HG03571 (cell line): ENCODE measurements at regions not wholly inside any gene's neighbourhood (a gene's known extent, or its start where the extent isn't known, plus 50 kb on each side); places are given as distances from the start of the nearest gene placed in this dataset.

Source experiments
- ATAC-seq: cut with Tn5 transposase; IDR thresholded peaks from one replicate; pipeline ENCODE4 v1.9.1; 2021; ENCODE audit not compliant: unreplicated experiment

DNA sequence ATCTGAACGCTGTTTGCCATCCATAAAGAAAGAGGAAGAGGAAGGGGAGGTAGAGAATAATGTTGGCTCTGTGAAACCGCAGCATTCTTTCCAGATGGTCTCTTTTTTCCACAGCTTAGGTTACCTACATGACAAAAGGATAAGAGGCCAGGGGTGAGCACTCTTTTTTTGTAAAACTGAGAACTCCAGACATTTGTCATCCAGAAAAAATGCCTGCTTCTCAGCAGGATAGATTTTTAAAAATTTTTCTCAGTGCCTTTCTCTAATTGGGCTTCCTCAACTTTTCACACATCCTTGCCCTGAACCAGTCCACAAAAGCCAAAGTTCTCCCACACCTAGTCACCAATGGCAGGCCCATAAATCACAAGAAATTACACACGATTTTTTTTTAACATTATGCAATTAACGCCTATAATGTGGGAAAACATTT is 158.1 kb upstream of the TENM3 start:
- no peak for ATAC-seq

DNA sequence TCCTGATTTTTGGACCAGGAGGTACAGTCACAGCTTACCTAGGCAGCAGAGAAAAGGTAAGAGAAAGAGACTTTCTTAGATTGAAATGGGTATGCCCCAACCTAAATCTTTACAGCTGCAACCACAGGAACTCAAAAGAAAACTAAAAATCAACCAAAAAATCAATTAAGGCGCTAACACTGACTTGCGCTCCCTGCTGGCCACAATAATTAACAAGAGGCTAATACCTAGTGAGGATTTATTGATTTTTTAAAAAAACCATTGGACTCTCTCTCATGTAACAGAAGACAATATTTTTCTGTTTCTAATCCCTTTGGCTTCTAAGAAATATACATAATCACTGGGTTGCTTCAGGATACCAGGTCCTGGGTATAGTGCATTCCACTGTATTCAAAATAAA is 153.9 kb upstream of the TENM3 start:
- ATAC-seq: no peak

DNA sequence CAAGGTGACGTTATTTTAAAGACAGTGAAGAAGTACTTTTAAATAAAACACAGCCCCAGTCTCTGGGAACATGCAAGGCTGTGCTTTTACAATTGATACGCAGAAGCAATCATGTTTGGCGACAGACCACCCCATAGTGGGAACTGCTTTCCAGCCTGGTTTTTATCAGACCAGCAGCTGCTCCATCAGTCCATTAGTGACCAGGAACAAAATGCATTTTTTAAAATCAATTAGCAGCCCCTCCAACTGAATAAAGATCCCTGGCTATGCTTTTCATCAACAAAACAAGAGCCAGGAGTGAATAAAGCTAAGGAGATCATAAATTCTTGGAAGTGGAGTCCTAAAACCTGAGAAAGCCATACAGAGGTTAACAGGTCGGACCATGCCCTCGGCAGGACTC is 153.0 kb upstream of the TENM3 start:
- ATAC-seq: no peak

DNA sequence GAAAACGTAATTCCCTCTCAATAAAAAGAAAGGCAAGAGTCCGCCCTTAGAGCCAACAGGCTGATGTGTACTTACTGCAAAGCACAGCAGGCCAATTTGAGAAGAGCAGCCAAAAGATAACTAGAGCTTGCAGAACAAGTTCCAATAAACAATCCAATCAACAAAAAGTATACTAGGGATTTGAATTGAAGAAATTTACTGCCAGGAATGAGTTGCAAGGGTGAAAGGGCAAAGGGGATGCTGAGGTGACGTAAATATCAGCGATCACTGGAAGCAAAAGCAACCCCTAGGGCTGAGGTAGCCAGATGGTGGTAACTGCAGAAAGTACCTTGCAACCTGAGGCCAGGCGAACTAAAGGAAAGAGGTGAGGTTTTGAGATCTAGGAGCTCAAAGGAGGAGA is 152.1 kb upstream of the TENM3 start:
- no peak for ATAC-seq

- no peak for ATAC-seq
These were observed 149.8 kb upstream of the TENM3 start for GRCh38 chr4:182093431-182093831.

DNA sequence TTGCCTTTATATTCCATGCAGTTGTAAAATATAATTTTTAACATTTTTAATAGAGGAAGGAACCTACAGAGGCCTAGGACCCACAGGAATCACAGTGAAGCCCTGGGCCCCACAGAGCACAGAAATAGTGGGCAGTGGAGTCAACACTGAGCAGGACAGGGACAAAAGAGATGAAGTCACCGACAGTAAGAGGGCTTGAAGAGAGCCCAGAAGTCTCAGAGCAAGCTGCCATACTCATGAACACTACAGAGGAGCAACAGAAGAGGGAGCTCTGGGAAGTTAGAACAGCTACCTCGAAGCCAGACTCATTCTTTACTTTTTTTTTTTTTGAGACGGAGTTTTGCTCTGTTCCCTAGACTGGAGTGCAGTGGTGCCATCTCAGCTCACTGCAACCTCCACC is 149.3 kb upstream of the TENM3 start:
- ATAC-seq: no peak

GRCh38 chr4:182101618-182102017 is 141.6 kb upstream of the TENM3 start:
- no peak for ATAC-seq

DNA sequence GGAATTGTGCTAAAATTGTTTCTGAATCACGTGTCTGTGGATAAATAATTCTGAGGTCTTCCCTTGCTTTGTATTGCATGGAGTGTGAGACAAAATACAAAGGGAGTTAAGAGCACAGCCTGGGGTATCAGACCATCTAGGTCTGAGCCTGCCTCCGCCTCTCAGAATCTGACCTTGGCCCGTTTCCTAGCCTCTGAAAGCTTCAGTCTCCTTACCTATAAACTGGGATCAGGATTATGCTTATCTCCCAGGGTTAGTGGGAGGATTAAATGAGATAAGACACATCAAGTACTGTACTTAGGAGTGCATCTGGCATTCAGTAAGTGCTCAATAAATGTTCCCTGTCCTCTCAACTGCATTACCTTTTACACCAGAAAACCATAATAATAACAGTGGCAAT is 140.6 kb upstream of the TENM3 start:
- no peak for ATAC-seq

- no peak for ATAC-seq
These were observed 139.4 kb upstream of the TENM3 start for GRCh38 chr4:182103614-182104319.

- no peak for ATAC-seq
These were observed 137.8 kb upstream of the TENM3 start for GRCh38 chr4:182105416-182105815.

DNA sequence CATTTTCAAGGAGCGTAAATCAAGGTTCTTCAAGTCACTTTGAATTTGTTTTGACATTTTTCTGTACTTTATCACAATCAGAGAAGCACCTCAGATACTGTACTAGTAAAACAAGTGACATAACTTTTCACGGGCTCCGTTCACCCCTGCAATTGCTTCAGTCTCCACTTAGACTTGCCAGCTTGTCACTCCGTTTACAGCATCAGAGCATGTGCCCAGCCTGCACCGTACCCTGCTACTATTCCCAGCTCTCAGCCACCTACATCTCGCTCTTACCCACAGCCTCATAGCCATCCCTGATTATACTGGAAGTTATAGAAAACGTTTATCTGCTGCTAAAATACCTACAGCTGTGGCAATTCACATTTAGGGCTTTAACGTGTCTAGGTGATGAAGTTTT is 135.3 kb upstream of the TENM3 start:
- no peak for ATAC-seq

DNA sequence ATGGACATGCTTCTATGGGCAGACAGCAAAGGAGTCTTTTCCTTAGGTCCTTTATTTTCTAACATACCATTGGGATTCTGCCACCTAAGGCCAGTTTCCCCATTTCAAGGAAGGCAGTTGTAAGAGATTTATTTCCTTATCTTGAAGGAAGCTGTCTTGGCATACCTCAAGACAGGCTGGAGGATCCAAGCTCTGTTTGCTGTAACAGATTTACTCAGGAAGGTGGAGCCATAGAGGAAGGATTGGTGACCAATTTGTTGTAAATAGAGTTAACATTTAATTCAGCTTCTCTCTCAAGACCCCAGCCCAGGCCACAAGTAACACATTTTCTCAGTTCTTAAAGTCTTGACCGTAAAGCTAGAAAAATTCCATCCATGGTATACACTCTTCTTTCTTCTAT is 131.6 kb upstream of the TENM3 start:
- no peak for ATAC-seq

DNA sequence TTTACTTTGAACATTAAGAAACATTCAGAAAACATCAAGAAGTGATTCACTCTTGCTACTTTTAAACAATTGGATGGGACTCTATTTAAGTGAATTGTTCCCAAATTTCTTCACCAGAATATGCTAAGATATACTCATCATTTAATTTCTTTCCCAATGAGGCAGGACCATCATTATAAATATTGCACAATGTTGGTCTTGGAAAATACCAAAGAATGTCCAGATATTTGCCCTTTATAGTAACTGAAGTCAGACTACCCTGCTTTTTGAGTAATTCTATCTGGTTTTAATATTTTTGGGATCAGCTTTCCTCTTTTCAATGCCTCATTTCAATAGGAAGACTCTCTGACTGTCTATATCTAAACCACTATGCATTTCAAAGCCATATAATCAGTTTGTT is 129.4 kb upstream of the TENM3 start:
- no peak for ATAC-seq

DNA sequence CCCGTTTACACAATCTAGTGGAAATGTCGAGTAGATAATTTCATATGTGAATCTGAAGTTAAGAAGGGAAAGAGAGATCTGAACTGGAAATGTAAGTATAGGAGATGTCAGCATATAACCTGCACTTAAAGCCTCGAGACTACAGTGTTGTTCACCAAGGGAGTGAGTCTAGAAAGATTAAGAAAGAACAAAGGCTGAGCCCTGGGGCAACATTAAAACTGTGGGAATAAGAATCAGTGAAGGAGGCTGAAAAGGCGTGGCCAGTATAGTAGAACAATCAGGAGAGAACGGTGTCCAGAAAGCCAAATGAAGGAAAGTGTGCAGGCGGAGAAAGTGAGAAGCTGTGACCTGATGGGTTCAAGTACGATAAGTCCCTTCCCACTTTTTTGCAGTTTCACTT is 118.8 kb upstream of the TENM3 start:
- no peak for ATAC-seq

GRCh38 chr4:182126096-182126495 is 117.1 kb upstream of the TENM3 start:
- no peak for ATAC-seq

DNA sequence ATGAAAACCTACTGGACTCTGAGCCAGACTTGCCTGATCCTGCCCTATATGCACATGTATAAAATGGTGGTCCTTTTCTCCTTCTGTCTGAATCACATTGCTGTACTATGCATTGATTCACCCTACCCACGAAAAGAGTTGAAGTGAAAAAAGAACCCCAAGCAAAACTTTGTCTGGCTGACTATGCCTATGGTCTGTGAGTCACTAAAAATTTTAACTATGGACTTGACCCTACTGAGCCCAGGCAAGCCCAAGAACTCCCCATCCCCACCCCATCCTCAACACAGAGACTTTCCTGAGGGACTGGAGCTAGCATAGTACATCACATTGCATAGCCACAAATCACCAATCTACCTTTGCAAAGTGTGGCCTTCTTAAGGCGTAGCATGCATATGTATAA is 116.6 kb upstream of the TENM3 start:
- no peak for ATAC-seq

DNA sequence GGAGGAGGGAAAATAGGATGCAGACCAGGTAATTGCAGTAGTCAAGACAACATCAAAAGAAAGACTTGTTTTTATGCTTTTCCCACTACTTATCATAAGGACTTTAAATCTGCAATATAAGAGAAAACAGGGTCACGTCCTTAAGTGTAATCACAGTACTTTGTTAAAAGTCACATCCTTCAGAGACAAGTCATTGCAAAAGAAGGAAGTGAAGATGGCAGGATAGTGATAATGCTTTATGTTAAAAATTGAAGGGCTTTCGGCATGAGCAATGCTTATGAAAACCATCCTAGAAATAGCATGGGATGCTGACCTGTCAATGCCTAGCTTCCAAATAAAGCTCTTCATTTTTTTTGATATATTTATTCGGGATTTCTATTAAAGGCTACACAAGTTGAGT is 110.2 kb upstream of the TENM3 start:
- no peak for ATAC-seq

GRCh38 chr4:182134261-182134660 is 108.9 kb upstream of the TENM3 start:
- ATAC-seq: no peak

DNA sequence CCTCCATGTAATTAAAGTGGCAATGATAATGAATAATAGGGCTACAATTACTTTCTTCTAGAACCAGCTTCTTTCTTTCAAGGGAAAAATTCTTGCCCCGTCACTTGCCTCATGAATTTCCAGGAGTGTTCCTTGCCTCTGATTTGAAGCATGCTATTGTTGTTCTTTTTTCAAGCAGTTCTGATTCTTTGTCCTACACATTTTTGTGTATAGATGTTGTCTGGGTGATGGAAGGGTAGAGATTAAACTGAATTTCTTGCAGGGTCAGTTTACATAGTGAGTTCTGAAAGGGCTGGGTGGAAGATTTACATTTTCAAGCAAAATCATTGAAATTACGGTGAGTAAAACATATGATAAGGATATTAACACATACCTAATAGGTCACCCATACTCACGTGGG is 107.0 kb upstream of the TENM3 start:
- no peak for ATAC-seq

DNA sequence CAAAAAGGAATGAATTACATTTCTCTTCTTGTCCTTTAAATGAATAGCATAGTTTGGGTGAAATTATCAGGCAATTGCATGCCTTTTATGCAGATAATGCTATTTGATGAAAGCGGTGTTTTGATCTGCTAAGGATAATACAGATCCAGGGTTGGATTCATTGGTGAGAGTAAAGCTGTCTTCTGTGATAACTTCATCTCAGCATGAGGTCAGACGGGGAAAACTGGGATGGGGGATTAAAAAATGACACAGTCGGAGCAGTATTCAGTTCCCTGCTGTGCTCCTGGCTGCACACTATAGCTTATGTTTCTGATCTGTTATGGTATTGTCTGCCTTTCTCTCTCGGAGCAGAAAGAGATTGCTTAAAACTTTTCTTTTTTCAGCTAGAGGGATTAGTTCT is 105.9 kb upstream of the TENM3 start:
- ATAC-seq: no peak

- ATAC-seq: no peak
These were observed 103.7 kb upstream of the TENM3 start for GRCh38 chr4:182139491-182139890.

- no peak for ATAC-seq
These were observed 102.7 kb upstream of the TENM3 start for GRCh38 chr4:182140547-182140946.

GRCh38 chr4:182141061-182141460 is 102.1 kb upstream of the TENM3 start:
- ATAC-seq: no peak
